ENCODE measurements at regions not wholly inside any gene's neighbourhood (a gene's known extent, or its start where the extent isn't known, plus 50 kb on each side); places are given as distances from the start of the nearest gene placed in this dataset.
"Not testable (repeated sequence)": the region's sequence is repeated elsewhere in the genome, so short reads cannot be mapped to it uniquely, and the experiment has no call there.

DNA sequence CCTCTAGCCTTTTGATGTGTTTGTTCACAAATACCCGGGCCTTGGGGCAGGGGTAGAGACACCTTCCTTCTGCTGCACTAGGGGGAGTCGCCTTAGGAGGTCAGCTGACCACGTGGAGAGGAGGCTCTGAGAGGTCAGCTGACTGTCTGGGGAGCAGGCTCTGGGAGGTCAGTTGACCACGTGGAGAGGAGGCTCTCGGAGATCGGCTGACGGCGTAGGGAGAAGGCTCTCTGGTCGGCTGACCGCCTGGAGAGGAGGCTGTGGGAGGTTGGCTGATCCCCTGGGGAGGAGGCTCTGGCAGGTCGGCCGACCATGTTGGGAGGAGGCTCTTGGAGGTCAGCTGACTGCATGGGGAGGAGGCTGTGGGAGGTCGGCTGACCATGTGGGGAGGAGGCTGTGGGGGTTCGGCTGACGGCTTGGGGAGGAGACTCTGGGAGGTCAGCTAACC, 59.6 kb upstream of the LYZL1 start:
- no peak for DNase-seq

DNA sequence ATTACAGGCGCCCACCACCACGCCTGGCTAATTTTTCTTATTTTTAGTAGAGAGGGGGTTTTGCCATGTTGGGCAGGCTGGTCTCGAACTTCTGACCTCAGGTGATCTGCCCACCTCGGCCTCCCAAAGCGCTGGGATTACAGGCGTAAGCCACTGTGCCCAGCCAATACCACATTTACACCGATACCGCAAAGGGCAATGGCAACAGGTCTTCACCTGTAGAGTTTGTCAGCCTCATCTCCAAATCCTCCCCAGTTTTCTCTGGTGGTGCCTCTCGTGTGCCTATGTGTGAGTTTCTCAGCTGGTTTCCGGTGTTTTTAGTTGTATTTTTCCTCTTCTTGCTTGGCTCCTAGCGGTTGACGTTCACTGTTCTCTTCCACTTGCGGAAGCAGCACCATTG, 52.0 kb upstream of the LYZL1 start:
- not testable (repeated sequence) for DNase-seq

DNA sequence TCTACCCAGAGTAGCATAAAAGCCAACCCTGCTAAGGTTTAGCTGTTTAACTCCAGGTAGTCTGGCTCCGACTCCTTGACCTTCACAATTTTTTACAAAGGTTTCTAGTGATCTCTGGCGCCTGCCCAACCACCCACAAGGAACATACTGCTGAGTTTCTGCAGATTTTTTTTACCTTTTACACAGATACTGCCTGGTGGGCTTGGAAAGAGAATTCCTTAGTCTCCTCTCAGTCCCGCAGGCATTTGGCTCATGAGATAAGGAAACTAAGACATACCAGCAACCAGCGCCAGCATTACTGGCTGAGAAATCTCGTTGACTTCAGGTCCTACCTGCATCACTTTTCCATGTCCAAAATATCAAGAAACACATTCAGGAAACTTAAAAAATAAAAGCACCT, 51.1 kb upstream of the LYZL1 start:
- DNase-seq = no peak

DNA sequence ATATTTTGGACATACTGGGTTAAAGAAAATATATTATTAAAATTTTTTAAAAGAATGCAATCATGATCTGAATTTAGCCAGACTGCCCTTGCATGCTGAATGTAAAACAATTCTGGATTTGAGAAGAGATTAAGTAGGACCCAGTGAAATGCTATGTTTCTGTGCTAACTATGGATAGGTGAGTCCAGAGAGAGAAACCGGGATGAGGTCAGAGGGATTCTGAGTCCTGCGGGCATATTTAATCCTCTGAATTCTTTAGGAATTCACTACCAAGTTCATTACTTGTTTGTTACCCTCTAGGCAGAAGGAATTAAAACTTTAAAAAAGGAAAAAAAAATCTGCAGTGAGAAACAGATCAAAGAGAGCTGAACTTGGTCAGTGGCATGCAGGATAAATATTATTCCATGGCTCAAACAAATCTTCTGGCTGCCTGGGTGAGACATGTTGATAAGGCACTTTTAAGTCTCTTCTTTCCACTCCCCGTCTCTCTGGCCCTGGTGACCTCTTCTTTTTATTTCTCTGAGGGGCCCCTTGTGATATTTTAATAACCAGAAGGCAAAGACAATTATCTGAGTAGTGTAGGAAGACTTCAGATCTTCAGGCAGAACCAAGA, 50.2 kb upstream of the LYZL1 start:
- DNase-seq = no peak

All from activated CD4-positive, alpha-beta T cell treated with anti-CD3 and anti-CD28 coated beads, Interleukin-2, amount 50 U/mL, for 4 hours (primary cell).